SHP77 treated with DMSO at 0.1 percent for 48 hours (cell line): ENCODE measurements at regions not wholly inside any gene's neighbourhood (a gene's known extent, or its start where the extent isn't known, plus 50 kb on each side); places are given as distances from the start of the nearest gene placed in this dataset.

Experiments used
- DNase-seq: peaks from one replicate; lab custom pipeline; 2025; lab: John Stamatoyannopoulos, UW

- DNase-seq = no peak
Observed at GRCh38 chr10:117638200-117638599, 95.7 kb downstream of the EMX2 start.

GRCh38 chr10:117638664-117639200, 96.2 kb downstream of the EMX2 start:
- no peak for DNase-seq

- no peak for DNase-seq
Observed at GRCh38 chr10:117640406-117640805, 97.9 kb downstream of the EMX2 start.

GRCh38 chr10:117646718-117647117, 104.2 kb downstream of the EMX2 start:
- no peak for DNase-seq

GRCh38 chr10:117647306-117647705, 104.8 kb downstream of the EMX2 start:
- DNase-seq = no peak

- DNase-seq = no peak
Observed at GRCh38 chr10:117651121-117651520, 108.6 kb downstream of the EMX2 start.

GRCh38 chr10:117652228-117653169, 110.0 kb downstream of the EMX2 start:
- no peak for DNase-seq

- DNase-seq = no peak
Observed at GRCh38 chr10:117653170-117653515, 110.6 kb downstream of the EMX2 start.

- no peak for DNase-seq
Observed at GRCh38 chr10:117654105-117654504, 111.6 kb downstream of the EMX2 start.

GRCh38 chr10:117656385-117657367, 114.1 kb downstream of the EMX2 start:
- DNase-seq = no peak

- no peak for DNase-seq
Observed at GRCh38 chr10:117661316-117661715, 118.8 kb downstream of the EMX2 start.

- no peak for DNase-seq
Observed at GRCh38 chr10:117662126-117662525, 119.6 kb downstream of the EMX2 start.

- DNase-seq = no peak
Observed at GRCh38 chr10:117662751-117663540, 120.4 kb downstream of the EMX2 start.

GRCh38 chr10:117663750-117664149, 121.2 kb downstream of the EMX2 start:
- DNase-seq = no peak

GRCh38 chr10:117664288-117664687, 121.7 kb downstream of the EMX2 start:
- DNase-seq = no peak

- DNase-seq = no peak
Observed at GRCh38 chr10:117666166-117666565, 123.6 kb downstream of the EMX2 start.

- DNase-seq = no peak
Observed at GRCh38 chr10:117666965-117667364, 124.4 kb downstream of the EMX2 start.

GRCh38 chr10:117667831-117668230, 125.3 kb downstream of the EMX2 start:
- DNase-seq = no peak

- no peak for DNase-seq
Observed at GRCh38 chr10:117668327-117669008, 125.9 kb downstream of the EMX2 start.

- no peak for DNase-seq
Observed at GRCh38 chr10:117669122-117669521, 126.6 kb downstream of the EMX2 start.
